NCI-H1436 treated with DMSO at 0.1 percent for 48 hours (cell line): ENCODE measurements at regions not wholly inside any gene's neighbourhood (a gene's known extent, or its start where the extent isn't known, plus 50 kb on each side); places are given as distances from the start of the nearest gene placed in this dataset.

Source experiments
- DNase-seq: peaks from one replicate; lab custom pipeline; 2025; lab: John Stamatoyannopoulos, UW

DNA sequence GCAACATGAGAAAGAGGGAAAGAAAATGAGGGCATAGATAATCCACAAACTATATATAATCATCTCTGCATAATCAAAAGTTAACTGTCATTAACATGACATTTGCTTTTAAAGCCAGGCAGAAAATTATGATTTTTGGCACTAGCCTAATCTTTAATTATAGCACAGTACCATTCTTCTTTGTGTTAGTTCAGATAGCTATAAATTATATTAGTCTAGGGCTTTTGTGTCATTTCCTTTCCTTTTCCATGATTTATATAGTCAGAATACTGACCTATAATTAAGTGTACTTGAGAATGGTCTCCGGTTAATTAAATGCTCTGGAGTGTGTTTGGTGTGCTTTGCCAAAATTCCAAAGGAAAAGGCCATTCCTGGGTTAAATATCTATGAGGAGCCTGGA, 441.9 kb upstream of the THRB start:
- DNase-seq: no peak

DNA sequence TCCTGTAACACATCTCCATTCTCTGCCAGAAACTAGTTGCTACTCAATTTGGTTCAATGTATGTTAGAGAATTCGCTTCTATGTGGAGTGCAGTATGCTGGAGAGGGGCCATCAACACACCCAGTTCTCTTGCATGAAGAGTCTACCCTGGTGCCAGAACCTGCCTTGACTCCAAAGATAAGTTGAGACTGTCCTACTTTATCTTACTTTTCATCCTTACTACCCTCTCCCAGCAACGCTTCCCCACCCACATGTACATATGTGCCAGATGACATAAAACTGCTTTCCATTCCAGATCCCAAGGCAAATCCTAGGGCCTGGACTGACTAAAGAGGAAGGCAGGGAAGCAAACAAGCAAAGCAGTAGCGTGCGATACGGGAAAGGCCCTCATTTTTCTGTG, 442.6 kb upstream of the THRB start:
- DNase-seq: no peak

DNA sequence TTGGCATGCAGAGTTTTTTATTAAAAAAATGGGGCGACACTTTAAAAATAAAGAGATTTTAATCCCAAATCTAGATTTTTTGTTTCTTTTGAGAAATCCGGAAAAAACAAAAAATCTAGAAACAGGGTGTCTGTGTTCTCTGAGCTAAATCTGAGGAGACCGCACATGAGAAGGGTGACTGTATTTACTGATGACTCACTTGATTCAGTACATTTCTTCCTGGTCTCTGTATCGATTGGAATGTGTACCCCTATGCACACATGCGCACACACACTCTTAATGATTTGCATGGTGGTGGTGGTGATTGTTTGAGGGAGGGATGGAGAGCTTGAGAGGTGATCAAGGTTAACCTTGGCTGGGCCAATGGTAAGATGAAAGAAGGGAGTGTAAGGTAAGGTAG, 443.1 kb upstream of the THRB start:
- no peak for DNase-seq

DNA sequence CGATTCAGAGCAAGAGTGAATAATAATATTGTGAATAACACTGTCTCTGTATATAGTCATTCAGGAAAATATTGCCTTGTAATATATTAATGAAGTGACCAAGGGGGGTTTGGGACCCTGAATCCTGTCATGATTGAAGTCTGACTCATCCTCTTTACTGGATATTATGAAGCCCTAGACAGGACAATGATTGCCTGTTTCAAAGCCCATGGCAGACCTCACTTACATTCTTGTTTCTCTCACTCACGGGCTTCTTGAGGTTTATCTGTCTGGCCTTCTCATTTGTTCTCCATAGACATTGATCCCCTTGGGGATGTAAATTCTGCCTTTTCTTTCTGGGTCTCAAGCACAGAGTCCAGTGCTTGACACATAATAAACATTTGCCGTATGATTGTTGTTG, 449.3 kb upstream of the THRB start:
- DNase-seq: no peak

DNA sequence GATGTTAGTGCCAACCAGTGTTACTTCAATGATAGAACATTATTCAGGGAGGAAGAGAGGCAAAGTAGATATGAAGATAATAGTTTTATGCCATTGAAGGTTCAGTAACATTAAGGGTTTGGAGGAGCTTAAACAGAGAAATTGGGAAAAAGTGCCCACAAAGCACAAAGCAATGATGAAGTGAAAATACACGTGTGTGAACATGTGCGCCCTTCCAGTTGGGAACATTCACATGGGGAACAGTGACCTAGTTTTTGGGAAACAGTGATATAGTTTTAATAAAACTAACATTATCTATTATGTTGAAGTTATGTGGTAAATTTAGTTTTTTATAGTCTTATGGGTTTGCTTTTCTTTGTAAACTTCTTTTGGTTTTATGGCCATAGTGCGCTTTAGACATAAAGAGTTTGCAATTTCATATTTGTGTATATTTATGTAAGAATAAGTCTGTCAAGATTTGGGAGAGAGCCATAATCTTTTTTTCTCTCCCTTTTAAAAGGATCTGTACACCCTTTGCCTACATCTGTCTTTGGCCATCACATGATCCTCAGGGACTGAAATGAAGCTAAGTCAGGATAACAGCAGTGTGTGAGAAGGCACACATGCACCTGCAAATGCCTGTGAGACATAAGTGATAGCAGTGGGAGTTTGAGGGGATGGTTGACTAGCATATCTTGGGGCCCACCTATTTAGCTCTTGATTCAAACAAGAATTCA, 450.3 kb upstream of the THRB start:
- no peak for DNase-seq

DNA sequence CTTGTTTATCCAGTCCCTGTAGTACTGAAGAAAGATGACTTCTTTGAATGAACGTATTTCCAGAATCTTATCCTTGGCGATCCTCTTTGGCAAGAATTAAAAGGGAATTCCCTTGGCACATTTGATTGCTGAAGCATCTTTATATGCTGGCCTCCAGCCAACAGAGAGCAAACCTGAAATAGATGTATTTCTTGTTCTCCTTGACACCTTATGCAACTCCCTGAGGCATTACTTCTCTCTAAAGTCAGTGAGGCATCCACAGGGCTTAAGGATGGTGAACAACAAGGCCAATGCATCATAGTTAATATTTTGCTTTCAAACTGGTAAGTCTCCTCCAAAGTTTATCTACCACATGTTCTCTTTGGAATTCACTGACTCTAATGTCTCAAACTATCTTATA, 450.9 kb upstream of the THRB start:
- DNase-seq: no peak

DNA sequence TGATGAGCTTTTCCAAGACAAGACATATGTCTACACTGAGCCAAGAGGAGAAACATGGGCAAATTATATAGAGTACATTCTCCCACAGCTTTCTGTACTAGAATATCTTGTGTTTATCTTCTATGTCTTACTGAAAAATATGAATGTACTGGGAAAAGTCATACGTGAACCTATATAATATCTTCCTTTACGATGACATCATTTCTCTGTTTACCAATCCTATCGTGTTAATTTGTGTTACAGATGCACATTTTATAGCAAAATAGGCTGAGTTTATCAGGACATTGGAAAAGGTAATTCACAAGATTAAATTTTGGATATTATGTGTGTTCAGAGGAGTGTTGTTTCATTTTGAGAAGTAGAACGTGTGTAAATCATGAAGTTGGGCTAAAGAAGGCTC, 452.5 kb upstream of the THRB start:
- DNase-seq: no peak

DNA sequence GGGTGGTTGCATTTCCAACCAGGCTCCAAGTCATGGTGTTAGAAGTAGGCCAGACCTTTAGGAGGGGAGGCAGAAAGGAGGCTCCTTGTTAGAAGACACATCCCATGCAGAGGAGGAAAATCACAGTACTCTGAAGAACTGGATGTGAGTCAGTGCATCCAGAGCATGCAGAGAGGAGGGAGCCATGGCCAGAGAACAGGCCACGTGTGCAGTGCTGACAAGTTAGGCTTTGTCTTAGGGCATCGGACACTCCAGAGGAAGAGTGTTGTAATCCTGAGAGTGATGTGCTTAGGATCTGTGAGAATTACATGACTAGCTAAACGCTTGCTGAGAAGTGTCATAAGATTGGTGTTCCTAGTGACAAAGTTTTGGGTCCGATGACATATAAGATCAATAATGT, 456.5 kb upstream of the THRB start:
- DNase-seq: no peak

DNA sequence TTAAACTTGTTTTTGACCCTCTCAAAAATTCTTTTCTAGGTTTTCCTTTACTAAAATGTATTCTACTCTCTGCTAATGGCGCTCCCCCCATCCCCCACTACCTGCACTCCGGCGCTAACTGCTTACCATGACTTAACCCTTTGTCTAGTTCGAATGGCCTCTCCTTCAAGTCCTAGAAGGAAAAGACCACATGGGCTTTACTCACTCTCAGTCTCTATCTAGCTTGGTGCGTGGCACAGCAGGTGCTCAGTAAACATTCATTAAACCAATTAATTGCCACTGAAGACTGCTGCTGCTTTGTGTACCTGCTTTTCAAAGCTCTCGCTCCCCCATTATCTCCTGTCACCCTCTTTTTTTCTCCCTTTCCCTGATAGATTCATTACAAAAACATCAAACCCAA, 457.7 kb upstream of the THRB start:
- DNase-seq: no peak

DNA sequence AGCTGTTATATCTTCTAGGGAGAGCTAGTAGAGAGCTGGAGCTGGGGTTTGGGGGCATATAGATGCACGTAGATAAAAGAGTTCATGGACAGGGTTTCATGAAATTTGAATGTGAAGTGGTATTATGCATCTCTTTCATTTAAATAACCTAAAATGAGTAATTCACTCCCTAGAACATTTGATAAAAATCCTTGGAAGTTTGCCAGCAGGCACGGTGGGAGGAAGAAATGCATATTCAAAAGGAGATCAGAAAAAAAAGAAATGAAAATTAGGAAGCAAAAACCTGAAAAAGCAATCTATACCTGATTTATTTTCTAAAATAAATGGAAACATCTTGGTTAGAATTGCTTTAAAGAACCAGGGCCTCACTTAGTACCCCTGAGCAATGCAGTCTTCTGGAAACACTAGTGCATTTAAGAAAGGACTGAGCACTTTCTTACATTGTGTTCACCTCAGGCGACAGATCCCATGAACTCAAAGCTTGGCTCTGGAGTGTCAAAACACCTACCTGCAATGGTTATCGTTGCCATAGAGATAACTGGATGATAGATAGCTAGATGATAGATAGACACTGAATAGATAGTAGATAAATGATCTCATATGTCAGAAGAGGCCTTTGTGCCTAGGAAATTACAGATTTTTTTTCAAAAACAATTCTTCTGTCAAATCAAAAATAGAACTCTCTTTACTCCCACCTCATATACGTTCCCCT, 458.6 kb upstream of the THRB start:
- DNase-seq: no peak

DNA sequence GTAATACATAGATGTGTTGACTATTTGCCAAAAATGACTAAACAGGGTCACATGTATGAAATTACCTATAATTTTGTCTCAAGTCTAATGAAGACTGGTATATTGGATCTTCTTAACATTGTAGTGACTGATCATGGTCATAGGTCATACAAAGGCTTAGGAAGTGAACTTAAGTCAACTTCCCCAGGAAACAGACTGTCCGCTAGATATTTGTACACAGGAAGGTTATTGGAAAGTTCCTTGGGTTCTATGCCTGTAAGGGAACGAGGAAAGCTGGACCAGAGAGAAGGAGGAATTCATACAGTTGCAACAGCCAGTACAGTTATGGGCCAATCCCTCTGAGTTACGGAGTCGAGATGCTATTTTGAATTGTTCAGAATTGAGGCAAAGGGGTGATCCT, 462.0 kb upstream of the THRB start:
- DNase-seq: no peak

DNA sequence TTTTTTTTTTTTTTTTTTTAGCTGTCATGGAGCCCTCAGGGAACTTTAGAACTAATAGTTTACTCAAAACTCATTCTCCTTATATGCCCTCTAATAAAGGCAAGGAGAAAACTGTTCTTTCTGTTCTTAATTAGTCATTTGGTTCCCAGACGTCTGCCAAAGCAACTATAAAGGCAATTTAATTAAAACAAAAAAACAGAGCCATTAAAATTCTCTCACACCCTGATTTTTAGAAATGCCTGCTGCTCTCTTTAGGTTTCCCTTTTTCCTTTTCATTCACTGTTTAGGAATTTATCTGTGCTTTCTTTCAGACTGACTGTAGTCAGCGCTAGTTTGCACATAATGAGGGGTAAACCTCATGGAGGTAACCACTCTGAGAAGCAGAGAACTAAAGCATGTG, 463.6 kb upstream of the THRB start:
- no peak for DNase-seq

DNA sequence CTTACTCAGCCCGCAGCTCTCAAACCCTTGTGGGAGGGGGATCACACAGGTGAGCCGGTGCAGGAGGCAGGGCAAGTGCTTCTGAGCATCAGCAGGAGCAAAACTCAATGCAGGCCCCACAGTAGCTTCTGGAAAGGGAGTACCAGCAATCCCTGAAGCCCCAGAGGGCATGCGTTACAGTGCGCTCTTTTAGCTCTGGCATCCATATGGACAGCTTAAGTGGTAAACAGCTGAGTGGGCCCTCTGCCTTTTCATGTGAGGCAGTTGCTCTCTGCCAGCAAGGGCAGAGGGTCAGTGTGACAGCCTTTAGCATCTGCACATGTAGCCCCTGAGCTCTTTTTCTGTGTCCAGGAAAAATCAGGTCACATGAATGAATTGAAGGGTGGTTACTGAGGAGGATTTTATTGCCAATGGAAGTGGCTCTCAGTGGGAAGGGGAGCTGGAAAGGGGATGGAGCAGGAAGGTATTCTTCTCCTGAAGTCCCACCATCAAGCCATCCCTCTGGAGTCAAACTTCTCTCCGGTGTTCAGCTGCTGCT, 464.3 kb upstream of the THRB start:
- no peak for DNase-seq

DNA sequence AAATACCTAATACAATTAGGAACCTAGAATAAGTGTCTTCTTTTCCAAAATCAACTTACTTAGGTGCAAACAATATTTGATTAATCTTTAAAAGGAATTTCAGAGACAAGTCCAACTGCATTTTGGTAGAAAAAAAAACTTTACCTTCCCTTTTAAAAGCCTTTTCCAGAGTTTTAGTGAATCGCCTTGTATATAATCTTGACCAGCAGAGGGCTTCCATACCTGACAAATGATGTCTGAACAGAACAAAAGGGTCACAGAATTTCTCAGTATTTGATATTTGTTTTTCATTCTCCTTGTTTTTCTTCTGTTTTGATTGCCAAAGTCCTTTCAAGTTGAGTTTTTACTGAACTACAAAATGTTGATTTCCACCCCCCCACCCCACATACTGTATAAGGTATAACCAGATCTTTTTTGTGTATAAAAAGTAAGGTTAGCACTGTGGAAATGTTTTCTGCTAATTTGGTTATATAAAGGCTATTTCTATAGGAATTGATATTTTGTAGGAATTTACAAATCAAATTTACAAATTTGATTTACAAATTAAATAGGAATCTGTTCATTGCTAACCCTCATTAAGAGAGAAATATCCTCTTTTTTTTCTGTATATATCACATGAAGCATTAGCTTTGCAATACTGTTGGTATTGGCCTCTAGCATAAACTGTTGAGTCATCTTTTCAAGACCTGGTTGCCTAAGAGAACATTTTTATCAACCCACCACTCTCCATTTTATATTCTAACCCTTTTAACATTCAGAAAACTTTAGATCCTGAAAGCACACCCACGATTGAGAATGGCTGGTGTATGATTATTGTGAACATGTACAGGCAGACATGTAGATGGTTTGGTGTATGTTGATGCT, 464.1 kb upstream of the RARB start:
- DNase-seq: no peak

DNA sequence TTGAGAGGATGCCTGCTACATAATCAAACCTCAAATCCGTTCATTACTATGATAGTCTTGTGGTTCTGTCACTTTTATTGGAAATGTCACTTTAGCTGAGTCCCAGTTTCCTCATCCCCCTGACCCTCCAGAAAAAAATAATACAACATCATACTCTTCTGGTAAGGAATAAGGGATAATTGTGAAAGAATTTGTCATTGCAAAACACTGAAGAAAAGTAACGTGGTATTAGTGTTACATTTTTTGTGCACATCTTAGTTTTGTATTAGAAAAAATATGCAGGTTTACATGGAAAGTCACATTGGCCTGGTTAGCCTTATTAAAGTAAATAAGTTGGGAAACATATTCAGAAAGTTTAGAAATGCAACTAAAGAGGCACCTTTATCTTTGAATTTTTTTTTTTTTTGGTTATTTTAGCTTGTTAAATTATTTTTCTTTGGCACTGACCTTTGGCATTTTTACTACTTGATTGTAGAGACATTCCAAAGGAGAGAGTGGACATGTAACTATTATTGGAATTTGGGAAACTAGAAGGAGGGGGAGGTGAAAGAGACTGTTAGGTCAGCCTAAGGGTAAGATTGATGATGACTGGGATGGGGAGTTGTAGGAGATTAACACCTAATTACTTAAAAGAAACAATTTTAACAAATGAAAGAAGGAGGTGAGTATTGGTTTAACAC, 462.2 kb upstream of the RARB start:
- DNase-seq: no peak

DNA sequence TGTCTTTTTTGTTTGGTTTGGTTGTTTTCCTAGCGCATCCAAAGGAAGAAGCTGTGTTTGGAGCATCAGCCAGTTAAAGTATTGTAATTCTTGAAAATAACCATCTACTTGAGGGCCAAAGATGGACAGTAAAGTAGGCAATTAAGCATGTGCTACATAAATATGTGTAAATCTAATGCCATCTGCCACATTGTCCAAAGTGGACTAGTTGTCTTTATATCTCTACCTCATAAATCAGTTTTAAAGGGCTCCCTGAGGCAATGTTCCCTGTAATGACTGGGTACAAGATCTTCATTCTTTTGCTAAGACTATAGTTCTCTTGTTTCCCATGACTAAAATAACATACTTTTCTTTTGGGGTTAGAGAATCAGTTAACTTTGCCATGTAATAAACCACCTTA, 460.0 kb upstream of the RARB start:
- DNase-seq: no peak

DNA sequence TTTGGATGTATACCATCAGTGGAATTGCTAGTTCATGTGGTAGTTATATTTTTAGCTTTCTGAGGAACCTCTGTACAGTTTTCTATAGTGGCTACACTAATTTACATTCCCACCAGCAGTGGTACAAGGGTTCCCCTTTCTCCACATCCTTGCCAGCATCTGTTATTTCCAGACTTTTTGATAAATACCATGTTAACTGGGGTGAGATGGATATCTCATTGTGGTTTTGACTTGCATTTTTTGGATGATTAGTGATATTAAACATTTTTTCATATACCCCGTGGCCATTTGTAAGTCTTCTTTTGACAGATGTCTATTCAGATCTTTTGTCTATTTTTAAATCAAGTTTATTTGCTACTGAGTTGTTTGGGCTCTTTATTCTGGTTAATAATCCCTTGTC, 455.6 kb upstream of the RARB start:
- no peak for DNase-seq

DNA sequence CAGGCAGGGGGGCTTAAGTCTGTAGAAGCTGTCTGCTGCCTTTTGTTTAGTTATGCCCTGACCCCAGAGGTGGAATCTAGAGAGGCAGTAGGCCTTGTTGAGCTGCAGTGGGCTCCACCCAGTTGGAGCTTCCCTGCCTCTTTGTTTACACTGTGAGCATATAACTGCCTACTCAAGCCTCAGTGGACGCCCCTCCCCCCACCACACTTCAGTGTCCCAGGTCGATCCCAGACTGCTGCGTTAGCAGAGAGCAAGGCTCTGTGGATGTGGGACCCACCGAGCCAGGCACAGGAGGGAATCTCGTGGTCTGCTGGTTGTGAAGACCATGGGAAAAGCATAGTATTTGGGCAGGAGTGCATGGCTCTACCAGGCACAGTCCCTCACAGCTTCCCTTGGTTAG, 446.8 kb upstream of the RARB start:
- DNase-seq: no peak

DNA sequence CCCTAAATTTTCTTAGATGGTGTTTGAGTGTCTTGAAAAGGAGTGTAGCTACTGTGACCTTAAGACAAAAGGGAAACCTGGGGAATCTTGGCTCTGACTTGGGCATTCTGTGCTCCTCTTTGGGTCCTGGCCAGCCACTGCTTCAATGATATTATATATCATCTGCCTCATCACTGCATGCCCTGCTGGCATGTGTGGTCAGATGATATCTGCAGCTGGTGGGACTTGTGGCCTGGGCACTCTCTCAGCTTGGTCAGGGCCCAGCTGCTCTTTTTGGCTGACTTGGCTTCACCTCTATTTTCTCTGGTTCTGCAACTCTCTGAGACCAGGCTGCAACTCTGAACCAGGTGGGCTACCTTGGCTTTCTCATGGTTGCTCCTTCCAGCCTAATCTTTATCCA, 446.1 kb upstream of the RARB start:
- DNase-seq: no peak

DNA sequence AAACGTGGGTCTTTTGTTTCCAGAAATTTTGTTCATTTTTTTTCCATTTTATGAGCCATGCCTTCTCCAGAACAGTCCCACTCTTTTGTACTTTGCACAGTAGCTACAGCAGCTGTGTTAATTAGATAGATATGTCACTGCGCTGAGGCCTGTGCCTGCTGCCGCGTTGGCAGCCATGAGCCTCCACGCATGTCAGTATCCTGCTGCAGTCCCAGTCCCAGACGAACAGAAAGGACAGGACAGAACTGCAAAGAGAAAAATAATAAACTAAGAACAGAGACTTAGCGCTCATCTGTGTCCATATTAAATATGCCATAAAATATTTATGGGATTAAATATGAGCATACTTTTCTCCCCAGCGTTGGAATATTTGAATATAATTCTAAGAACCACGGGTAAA, 442.4 kb upstream of the RARB start:
- no peak for DNase-seq

DNA sequence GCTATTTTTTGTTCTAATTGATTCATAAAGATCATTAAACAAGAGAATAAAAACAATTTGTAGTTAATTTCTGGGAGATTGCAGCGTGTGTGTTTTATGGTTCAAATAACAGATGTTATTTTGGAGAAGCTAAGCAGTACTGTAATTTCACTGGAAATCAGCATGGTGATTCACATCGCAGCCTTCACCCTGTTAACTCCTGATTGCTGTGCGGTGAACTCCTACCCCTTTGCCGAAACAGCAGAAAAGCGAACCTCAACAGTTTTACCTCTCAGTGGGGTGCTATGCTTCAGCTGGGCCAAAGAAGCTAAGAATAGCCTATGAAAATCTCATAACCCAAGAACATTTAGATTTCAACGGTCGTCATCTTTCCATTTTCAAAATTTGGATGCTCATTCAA, 441.5 kb upstream of the RARB start:
- no peak for DNase-seq

DNA sequence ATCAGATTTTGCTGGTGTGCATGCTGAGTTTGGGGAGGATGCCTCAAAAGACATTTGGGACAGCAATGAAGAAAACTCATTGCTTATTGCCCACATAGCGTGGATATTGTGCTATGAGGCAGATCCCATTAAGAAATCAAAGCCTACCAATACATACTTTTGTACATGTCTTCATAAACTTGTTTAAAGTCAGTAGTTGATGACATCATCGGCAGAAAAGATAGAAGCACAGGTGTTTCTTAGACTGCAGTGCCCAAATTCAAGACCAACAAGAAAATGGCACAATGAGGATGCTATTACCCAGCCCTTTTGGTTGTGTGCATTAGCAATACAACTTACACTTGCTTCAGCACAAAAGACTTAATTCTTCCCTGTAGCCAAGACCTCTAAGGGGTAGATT, 428.7 kb upstream of the RARB start:
- no peak for DNase-seq
